Endodermal cell (in vitro differentiated cells): ENCODE measurements at regions not wholly inside any gene's neighbourhood (a gene's known extent, or its start where the extent isn't known, plus 50 kb on each side); places are given as distances from the start of the nearest gene placed in this dataset.

ENCODE experiments used
- DNase-seq: peaks from one replicate; pipeline ENCODE4 v3.0.0-alpha.2; 2017
- H3K27ac ChIP-seq: 2 replicates; pipeline ENCODE4 v1.5.1; 2013; ENCODE audit warnings: mild to moderate bottlenecking, low read depth, low read length, moderate library complexity
- H3K27me3 ChIP-seq: 2 replicates; pipeline ENCODE4 v1.6.1; 2013; ENCODE audit warnings: mild to moderate bottlenecking, low read length, moderate library complexity; ENCODE audit not compliant: insufficient read depth, control insufficient read depth, poor library complexity, severe bottlenecking
- H3K36me3 ChIP-seq: 2 replicates; pipeline ENCODE4 v1.7.0; 2013; ENCODE audit warnings: mild to moderate bottlenecking, low read length, moderate library complexity; ENCODE audit not compliant: control insufficient read depth, insufficient read depth
- H3K4me1 ChIP-seq: one replicate; pipeline ENCODE4 v1.7.0; 2013; ENCODE audit warnings: low read length; ENCODE audit not compliant: control insufficient read depth, insufficient read depth
- H3K4me3 ChIP-seq: 2 replicates; pipeline ENCODE4 v1.5.1; 2013; ENCODE audit warnings: mild to moderate bottlenecking, low read length, moderate library complexity
- H3K9ac ChIP-seq: 2 replicates; pipeline ENCODE4 v1.6.1; 2013; ENCODE audit warnings: mild to moderate bottlenecking, low read length, moderate library complexity; ENCODE audit not compliant: poor library complexity, severe bottlenecking; ENCODE audit errors: extremely low read depth
- H3K9me3 ChIP-seq: 2 replicates; pipeline ENCODE4 v1.6.1; 2013; ENCODE audit warnings: mild to moderate bottlenecking, low read length, moderate library complexity; ENCODE audit not compliant: control insufficient read depth
- H3K27ac Mint-ChIP-seq: 2 replicates; pipeline ENCODE4 v1.8.0; 2020; ENCODE audit warnings: mixed read lengths
- H3K27me3 Mint-ChIP-seq: 2 replicates; pipeline ENCODE4 v1.8.0; 2021; ENCODE audit warnings: mild to moderate bottlenecking, mixed read lengths; ENCODE audit not compliant: insufficient read depth
- H3K36me3 Mint-ChIP-seq: 2 replicates; pipeline ENCODE4 v1.8.0; 2020; ENCODE audit warnings: low read depth, mixed read lengths
- H3K4me1 Mint-ChIP-seq: 2 replicates; pipeline ENCODE4 v1.8.0; 2020; ENCODE audit warnings: mixed read lengths
- H3K4me3 Mint-ChIP-seq: 2 replicates; pipeline ENCODE4 v1.8.0; 2020; ENCODE audit warnings: mild to moderate bottlenecking, moderate library complexity, mixed read lengths
- H3K9me3 Mint-ChIP-seq: 2 replicates; pipeline ENCODE4 v1.8.0; 2020; ENCODE audit warnings: mild to moderate bottlenecking, mixed read lengths
- CTCF ChIP-seq: fragments of 200-600 bp; sonication (generic); conservative IDR thresholded peaks from 2 replicates; pipeline ENCODE4 v1.5.0; 2021; ENCODE audit warnings: antibody characterized with exemption, mild to moderate bottlenecking
- WGBS, 2 experiments: methylation state at CpG; one replicate each; pipeline versions ENCODE4 v1.1.5 to v1.1.7; 2013; ENCODE audit warnings: missing lambda C conversion rate in 2 of 2, mixed read lengths in 1 of 2; ENCODE audit not compliant: insufficient coverage in 1 of 2, insufficient read length in 1 of 2; 5-methylcytosine and 5-hydroxymethylcytosine counted together

GRCh38 chr2:177077778-177078177 is 134.8 kb upstream of the HNRNPA3 start:
- H3K9me3 Mint-ChIP-seq = no peaks in the 10 kb centered on the region
- H3K4me3 Mint-ChIP-seq = no peak overlapping the region
- peaks cover 23% of the 10 kb centered on the region for H3K27me3 Mint-ChIP-seq
- Histone ChIP-seq H3K4me1 (peaks cover 14% of the 10 kb centered on the region), H3K9me3 (no peaks in the 10 kb centered on the region), H3K9ac (no peak overlapping the region), H3K4me3 (no peak overlapping the region), H3K27ac (no peak overlapping the region), H3K27me3 (peaks cover 48% of the 10 kb centered on the region), H3K36me3 (no peaks in the 10 kb centered on the region)
- no peak for DNase-seq
- no peaks in the 10 kb centered on the region for H3K36me3 Mint-ChIP-seq
- peaks cover 16% of the 10 kb centered on the region for H3K4me1 Mint-ChIP-seq
- no CpG with 5 or more reads among the region's 2 CpGs for WGBS, 2 experiments
- no peak for TF ChIP-seq CTCF
- no peak overlapping the region for H3K27ac Mint-ChIP-seq

DNA sequence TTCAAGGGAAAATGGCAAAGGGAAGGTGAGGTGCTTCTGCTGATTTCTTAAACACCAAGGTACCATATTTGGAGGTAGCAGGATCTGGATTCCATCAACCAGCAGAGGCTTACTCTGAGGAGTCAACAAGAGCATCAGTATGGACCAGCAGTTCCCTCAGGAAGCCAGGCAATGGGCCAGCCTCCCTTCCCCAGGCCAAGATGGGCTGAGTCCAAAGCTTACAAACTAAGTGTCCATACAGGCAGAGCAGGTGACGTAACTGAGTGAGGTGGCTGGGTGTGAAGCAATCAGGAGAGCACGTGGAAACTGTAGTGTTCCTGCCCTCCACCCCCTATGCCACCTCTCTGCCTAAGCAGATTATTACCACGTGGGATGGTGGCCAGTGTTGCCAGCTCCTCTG is 134.2 kb upstream of the HNRNPA3 start:
- H3K4me1 ChIP-seq = peaks cover 14% of the 10 kb centered on the region
- DNase-seq = no peak
- H3K27ac ChIP-seq = no peak overlapping the region
- Mint-ChIP-seq H3K4me1 (peaks cover 16% of the 10 kb centered on the region), H3K27ac (no peak overlapping the region), H3K27me3 (peaks cover 20% of the 10 kb centered on the region), H3K9me3 (no peaks in the 10 kb centered on the region), H3K36me3 (no peaks in the 10 kb centered on the region), H3K4me3 (no peak overlapping the region)
- TF ChIP-seq CTCF = no peak
- peaks cover 48% of the 10 kb centered on the region for H3K27me3 ChIP-seq
- H3K4me3 ChIP-seq = no peak overlapping the region
- 94% methylated on average over 3 of the region's 3 CpGs; no CpG with 5 or more reads in 1 of the 2 experiments for WGBS, 2 experiments
- H3K36me3 ChIP-seq = no peaks in the 10 kb centered on the region
- H3K9me3 ChIP-seq = no peaks in the 10 kb centered on the region
- no peak overlapping the region for H3K9ac ChIP-seq

- Histone ChIP-seq H3K27me3 (peaks cover 44% of the 10 kb centered on the region), H3K27ac (no peak overlapping the region), H3K4me1 (peaks cover 14% of the 10 kb centered on the region), H3K36me3 (no peaks in the 10 kb centered on the region), H3K4me3 (no peak overlapping the region), H3K9me3 (no peaks in the 10 kb centered on the region), H3K9ac (no peak overlapping the region)
- TF ChIP-seq CTCF = no peak
- DNase-seq = peak; percentile 50
- peaks cover 20% of the 10 kb centered on the region for H3K27me3 Mint-ChIP-seq
- WGBS, 2 experiments = 72 to 100% methylated on average over 1 to 3 of the region's 3 CpGs
- peaks cover 16% of the 10 kb centered on the region for H3K4me1 Mint-ChIP-seq
- H3K4me3 Mint-ChIP-seq = no peak overlapping the region
- no peaks in the 10 kb centered on the region for H3K36me3 Mint-ChIP-seq
- H3K27ac Mint-ChIP-seq = no peak overlapping the region
- H3K9me3 Mint-ChIP-seq = no peaks in the 10 kb centered on the region
Observed at GRCh38 chr2:177078855-177079254, 133.7 kb upstream of the HNRNPA3 start.
